GOT3 (cell line): ENCODE measurements at regions not wholly inside any gene's neighbourhood (a gene's known extent, or its start where the extent isn't known, plus 50 kb on each side); places are given as distances from the start of the nearest gene placed in this dataset.

Experiments
- DNase-seq: peaks from one replicate; lab custom pipeline; 2025; ENCODE audit warnings: mixed read lengths; lab: John Stamatoyannopoulos, UW

- no peak for DNase-seq
Observed at GRCh38 chr4:138964716-138965426, 50.7 kb upstream of the NOCT start.

- no peak for DNase-seq
Observed at GRCh38 chr4:138963412-138963811, 52.2 kb upstream of the NOCT start.

GRCh38 chr4:138961664-138962063, 53.9 kb upstream of the NOCT start:
- DNase-seq = no peak

- no peak for DNase-seq
Observed at GRCh38 chr4:138961129-138961528, 54.5 kb upstream of the NOCT start.

GRCh38 chr4:138960175-138960710, 55.3 kb upstream of the NOCT start:
- DNase-seq = no peak

- no peak for DNase-seq
Observed at GRCh38 chr4:138959097-138959815, 56.3 kb upstream of the NOCT start.

GRCh38 chr4:138958519-138958918, 57.1 kb upstream of the NOCT start:
- no peak for DNase-seq

GRCh38 chr4:138957302-138957701, 58.3 kb upstream of the NOCT start:
- DNase-seq = no peak

GRCh38 chr4:138954428-138954827, 61.2 kb upstream of the NOCT start:
- DNase-seq = no peak

- no peak for DNase-seq
Observed at GRCh38 chr4:138953961-138954371, 61.6 kb upstream of the NOCT start.

- no peak for DNase-seq
Observed at GRCh38 chr4:138952411-138952810, 63.2 kb upstream of the NOCT start.

GRCh38 chr4:138951764-138952163, 63.8 kb upstream of the NOCT start:
- DNase-seq = no peak

GRCh38 chr4:138949866-138950265, 65.7 kb upstream of the NOCT start:
- no peak for DNase-seq

GRCh38 chr4:138948918-138949317, 66.7 kb upstream of the NOCT start:
- DNase-seq = no peak

- no peak for DNase-seq
Observed at GRCh38 chr4:138946306-138946705, 69.3 kb upstream of the NOCT start.

- DNase-seq = no peak
Observed at GRCh38 chr4:138945840-138946239, 69.7 kb upstream of the NOCT start.

- DNase-seq = no peak
Observed at GRCh38 chr4:138945401-138945800, 70.2 kb upstream of the NOCT start.

GRCh38 chr4:138943893-138944292, 71.7 kb upstream of the NOCT start:
- DNase-seq = no peak

- DNase-seq = no peak
Observed at GRCh38 chr4:138941037-138941436, 74.5 kb upstream of the NOCT start.

GRCh38 chr4:138939960-138940359, 75.6 kb upstream of the NOCT start:
- no peak for DNase-seq

- no peak for DNase-seq
Observed at GRCh38 chr4:138938366-138938690, 77.3 kb upstream of the NOCT start.

GRCh38 chr4:138935135-138935807, 80.3 kb upstream of the NOCT start:
- DNase-seq = no peak

GRCh38 chr4:138927072-138927471, 88.5 kb upstream of the NOCT start:
- DNase-seq = no peak
